Hindlimb muscle (tissue), 1 donor: ENCODE measurements at regions not wholly inside any gene's neighbourhood (a gene's known extent, or its start where the extent isn't known, plus 50 kb on each side); places are given as distances from the start of the nearest gene placed in this dataset.

Source experiments
- DNase-seq: peaks from one replicate; pipeline ENCODE4 v3.0.0-alpha.2; 2013

DNA sequence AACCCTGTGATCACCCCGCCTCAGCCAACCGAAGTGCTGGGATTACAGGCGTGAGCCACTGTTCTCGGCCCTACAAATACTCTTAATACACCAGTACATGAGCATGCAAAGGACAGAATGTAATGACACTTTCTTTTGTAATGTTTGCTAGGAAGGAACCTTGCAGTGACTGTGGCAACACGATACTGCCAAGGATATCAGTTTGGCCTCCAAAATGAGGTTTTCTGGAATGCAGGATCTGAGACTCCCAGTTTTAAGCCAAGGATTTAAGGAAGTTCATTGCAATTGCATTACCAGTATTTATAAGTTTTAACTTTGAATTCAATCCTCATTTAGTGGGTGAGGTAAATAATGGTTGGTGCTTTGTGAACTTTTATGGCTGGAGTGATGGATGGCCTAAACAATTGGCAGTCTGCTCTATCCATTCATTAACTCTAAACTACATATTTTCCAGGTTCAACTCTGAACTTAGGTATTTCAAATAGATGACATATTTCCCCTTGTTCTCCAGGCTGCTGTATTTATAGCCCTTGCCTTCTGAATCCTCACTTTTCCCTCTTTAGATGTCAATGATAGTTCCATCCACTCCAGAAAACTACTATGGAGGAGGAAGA, 330.3 kb downstream of the C11orf87 start:
- DNase-seq, result no peak

DNA sequence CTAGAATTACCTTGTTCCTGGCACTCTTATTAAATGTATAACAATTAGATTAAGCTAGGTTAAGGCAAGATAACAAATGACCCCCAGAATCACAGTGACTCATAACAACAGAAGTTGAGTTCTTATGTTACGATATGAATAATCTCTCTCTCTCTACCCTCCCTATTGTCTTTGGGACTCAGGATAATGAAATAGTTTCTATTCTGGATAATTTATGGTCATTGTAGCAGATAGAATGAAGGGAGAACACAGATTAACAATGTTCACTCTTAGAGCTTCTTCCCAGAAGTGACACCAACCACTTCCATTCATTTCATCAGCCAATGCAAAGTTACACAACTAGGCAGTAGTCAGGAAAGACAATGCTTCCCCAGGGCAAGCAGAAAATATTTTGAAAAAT, 334.5 kb downstream of the C11orf87 start:
- no peak for DNase-seq

DNA sequence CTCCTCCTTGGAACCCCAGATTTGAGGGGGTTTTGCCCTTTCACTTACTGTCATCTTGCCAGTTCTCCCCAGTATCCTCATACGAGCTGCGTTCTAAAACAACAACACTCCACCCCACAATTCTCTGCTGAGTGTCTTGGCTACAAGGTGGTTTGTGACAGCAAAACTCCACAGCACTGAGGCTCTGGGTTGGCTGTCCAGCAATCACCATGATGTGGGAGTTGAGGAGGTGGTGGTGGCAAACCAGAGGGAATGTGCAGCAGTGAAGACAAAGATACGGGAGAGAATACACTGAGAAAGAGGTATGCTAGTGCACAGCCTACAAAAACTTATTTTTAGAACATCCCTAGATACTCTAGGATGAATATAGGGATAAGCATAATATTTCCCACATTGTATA, 335.0 kb downstream of the C11orf87 start:
- DNase-seq, result no peak

DNA sequence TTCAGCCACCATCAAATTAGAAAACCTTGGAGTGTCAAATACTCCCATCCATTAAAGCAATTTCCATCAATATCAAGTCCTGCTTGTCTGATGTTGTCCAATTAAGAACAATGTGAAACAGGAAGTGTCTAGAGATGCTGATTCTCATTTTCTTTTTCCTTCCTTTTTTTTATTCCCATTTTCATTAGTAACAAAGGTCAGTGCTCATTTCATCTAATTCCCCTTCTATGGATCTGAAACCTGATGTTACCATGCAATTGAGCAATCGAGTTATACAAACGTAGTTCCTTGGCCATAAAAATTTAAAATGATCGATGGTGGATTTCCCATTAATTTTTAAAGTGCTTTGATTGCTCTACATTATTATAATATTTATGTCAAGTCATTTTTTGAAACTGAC, 330.6 kb upstream of the ZC3H12C start:
- no peak for DNase-seq

DNA sequence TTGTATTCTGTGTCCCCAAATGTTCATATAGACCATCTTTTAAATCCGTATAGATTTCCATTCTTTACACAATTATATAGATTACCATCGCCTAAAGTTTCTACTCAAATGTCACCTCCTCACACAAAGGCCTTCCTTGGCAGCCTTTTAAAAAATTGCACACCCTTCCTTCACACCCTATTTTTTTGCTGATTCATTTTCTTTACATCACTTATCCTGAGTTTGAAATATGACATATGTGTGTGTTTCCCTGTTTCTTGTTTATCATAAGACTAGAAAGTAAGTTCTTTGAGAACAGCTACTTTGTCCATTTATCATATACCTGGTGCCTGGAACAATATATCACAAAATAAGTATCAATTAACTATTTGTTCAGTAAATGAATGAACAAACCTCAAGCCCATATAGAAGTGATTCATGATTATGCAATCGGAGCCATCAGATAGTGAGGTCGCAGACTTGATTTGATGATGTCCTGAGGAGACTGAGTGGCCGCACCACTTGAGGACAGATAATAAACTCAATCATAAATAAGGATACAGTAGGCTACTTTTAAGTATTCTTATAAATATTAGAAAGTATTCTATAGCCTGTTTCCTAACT, 327.4 kb upstream of the ZC3H12C start:
- no peak for DNase-seq

DNA sequence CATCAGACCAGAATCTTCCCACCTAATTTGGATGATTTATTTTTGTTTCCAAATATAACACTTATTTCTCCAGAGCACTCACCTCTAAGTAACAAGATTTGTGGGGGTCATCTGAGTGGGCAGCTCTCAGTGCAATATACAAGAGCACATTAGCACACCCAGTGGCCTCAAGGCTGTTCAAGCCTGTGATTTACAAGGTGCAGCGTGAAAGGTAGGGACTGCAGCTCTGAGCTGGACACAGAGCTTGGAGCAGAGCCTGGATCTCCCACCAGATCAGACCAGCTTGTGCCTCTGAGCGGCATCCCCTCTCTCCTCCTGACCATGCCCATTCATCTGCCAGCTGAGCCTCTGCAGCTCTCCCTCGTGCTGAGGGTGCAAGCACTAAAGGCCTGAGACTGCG, 323.3 kb upstream of the ZC3H12C start:
- DNase-seq, result no peak

DNA sequence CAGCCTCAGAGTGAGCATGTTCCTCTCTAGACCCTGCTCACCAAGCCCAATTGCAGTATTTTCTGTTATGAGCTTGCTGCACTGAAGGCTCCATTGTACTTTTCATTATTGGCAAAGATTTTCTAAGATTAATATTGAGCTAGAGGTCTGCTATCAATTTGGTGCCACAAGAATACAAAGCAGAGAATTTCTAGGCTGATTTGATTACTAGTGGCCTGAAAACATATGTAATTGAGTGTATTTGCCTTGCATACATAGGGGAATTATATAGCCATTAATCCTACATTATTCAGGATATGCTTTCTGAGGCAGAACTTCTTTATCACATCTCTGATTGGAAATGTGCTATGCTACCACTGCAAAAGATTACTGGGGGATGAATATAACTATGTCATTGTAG, 322.9 kb upstream of the ZC3H12C start:
- DNase-seq, result no peak

DNA sequence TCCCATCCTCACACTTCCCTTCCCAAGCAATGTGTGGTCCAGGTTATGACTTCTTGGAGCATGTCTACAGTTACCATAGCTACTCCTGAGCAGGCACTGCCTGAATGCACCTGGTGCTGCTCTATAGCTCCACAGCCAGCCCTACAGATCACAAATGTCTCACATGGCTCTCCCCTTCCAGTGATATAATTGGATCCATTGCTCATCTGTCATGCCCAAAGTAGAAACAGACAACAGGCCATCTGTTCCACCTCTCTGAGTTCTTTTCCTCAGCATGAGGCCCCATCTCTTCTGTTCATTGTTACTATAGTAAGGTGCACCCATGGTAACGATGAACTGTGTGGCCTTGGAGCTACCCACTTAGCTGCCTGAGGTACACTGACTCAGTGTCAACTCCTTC, 320.3 kb upstream of the ZC3H12C start:
- DNase-seq, result no peak

DNA sequence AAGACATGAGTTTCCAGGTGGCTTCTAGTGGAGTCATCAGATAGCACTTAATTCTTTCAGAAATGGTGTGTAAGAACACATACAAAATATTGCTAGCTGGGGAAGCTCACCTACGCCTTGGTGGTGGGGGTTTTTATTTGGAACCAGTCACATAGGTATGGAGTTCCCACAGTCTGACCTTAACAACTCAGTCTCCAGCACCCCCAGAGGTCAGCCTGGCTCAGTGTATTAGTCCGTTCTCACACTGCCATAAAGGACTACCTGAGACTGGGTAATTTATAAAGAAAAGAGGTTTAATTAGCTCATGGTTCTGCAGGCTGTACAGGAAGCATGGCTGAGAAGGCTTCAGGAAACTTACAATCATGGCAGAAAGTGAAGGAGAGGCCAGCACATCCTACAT, 317.5 kb upstream of the ZC3H12C start:
- no peak for DNase-seq

DNA sequence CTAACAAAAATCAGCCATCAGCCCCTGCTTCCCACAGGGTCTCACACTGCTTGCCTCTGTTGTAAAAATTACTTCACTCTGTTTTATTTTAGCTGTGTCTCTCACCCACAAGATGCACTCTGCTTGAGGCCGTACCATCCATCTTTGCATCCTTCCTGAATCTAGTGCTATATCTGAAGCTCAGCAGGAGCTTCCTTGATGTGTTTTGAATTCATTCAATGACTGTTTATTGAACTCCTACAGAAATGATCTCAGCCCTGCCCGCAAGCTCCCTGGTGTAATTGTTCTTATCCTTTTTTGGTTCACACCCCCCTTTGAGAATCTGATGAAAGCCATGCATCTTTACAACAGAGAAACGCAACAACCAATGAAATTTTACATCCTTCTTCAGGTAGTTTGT, 310.2 kb upstream of the ZC3H12C start:
- no peak for DNase-seq

DNA sequence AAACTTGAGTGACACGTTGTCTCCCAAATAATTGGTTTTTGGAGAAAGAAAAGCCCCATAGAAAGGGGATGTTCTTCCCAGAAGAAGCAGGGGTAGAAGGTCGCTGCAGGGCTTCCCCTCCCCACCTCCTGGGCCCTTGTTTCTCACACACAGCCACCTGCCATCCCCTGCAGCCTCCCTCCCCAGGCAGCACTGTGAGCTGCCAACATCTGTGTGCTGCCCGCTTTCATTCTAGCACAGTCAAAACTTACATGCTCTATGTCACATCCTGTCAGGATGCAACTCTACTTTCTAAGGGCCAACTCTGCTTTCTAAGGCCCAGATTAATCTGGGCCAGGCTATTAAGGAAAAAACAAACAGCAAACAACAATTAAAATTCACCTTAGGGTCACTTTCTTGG, 309.4 kb upstream of the ZC3H12C start:
- no peak for DNase-seq

DNA sequence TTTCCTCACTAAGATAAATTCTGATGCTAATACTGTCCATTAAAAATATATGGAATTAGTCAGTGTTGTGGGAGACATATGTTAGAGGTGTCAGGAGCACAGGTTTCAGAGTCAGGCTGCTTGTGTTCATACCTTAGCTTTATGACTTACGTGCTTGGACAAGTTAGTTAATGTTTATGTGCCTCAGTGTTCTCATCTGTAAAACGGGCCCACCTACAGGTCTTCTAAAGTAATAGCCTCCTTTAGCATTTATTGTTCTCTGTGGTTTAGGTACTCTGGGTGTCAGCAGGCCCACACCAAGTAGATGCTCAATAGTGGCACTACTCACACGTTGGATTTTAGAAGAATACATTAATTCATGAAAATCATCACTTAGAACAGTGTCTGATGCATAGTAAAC, 308.7 kb upstream of the ZC3H12C start:
- DNase-seq, result no peak

DNA sequence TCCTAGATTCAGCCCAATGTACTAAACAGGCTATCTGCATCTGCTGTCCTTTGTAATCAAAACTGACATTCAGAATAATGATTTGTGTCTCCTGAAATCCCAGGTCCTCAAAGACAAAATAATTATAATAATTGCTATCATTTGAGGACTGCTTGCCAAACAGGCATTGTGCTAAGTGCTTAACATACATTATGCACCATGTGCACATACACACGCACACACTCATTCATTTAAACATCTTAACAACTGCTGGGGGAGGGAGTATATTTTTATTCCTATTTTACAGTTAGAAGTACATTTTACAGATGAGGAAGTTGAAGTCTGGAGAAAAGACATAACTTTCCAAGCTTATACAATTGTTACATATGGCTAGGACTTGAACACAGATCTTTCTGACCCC, 308.0 kb upstream of the ZC3H12C start:
- DNase-seq, result no peak

DNA sequence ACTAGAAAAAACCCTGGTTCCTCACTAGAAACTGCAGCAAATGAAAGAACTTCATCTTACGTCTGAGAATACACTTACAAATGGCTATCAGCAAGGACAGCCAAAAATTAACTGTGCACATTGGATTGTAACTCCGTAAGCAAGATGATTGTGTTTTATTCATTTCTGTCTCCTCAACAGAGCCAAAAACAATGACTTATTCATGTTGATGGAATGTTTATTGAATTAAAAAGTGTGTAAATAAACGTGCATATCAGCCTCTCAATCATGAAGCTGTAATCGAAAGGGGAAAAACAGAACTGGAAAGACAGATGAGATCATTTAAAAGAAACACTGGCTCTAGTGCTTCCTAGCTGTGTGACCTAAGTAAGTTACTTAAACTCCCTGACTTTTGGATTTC, 307.5 kb upstream of the ZC3H12C start:
- peak; percentile 43 for DNase-seq

DNA sequence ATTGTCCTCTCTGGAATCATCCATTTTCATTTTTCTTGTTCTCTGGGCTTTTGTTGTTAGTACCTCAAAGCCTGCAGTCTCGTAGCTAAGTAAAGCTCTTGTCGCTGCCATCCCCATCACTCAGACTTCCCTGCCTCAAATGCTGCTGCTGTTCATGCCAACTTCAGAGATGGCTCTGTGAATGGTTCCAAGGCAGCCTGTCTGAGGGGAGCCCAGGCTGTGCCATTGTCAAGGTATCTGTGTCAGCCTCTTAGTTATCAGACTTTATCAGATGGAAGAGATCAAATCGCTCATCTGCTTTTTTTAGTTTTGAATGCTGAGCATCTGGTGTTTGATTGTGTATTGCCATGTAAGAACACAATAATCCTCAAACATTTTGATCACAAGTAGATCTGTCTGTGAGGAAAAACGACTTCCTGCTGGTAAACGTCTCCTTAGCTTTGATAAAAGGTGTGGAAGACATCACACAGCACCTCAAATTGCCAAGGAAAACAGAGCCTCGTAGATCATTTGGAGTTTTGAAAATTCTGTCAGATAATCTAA, 304.2 kb upstream of the ZC3H12C start:
- DNase-seq, result no peak

DNA sequence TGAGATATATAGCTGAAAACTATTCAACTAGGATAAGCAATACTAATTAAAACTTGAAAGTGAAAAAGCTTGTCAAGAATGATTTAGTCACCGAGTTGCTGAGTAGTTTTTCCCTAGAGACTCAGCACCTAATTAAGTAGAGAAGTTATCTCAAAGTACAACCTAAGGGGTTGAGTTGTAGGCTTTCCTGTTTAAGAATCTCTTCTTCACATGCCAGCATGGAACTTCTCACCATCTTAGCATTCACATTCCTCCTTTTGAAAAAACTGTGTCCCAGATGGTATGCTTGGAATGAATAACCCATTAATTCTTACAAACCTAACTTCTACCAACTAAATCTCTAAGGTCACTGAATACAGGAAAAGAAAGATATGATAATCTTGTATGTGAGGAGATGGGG, 303.3 kb upstream of the ZC3H12C start:
- no peak for DNase-seq

DNA sequence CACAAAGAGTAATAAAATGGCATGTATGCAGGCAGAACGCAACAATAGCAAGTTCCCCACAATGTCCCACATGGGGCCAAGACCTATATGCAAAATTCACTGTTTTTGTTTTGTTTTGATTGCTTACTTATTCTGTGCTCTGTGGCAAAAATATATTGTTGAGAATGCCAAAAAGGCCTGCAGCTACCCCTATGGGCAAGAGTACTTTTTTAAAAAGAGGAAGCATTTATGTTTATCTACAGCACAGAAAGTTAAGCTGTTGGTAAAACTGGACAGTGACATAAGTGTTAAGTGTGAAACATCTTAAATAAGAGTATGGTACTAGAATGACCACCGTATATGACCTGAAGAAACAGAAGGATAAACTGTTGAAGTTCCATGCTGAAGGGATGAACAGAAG, 301.9 kb upstream of the ZC3H12C start:
- no peak for DNase-seq

DNA sequence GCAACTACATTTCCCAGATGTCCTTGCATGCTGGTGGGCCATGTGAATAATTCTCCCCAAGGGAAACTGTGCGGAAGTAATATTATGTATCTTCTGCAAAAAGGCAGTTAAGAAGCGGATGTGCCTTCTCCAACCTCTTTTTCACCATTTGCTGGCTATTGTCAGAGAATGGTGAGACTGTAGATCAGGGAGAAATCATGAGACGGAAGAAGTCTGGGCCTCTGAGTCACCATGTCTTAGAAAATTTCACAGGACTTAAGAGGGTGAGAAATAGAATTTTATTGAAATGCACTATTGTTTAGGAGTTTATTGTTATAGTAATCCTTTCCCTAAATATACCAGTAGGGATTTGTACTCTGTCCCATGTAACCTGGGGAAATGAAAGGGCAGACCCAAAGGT, 298.7 kb upstream of the ZC3H12C start:
- DNase-seq, result no peak

DNA sequence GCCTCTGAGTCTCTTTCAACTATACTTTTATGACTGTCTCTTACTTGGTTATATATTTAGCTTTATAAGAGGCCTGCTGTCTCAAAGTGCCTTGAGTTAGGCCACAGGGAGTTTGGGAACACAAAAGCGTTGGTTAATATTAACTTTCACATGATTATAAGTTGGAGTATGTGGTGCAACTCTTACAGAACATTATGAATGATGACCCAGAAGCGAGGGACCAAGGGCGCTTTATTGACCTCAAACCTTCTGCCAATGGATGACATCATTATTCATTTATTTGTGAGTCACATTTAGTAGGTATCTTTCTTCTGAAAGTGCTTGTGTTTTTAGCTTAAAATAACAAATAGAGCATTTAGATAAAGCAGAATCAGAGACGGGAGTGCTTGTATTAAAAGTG, 298.0 kb upstream of the ZC3H12C start:
- no peak for DNase-seq

DNA sequence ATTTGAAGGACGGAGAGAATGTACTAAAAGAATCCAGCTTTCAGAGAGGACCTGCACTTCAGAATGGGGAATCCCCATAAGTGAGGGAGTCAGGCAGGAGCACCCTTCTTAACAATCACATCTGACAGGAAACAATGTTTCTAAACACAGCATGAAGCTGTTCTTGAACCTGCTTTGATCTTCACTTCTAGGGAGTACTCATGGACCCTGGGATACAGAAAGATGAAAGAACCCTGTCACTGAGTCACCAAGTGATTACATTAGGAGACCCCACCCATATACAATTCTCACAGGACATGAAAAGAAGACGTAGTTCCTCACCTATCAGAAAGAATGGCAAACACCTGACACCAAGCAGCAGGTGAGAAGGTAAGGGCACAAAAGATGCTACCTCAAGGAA, 296.9 kb upstream of the ZC3H12C start:
- DNase-seq, result no peak

DNA sequence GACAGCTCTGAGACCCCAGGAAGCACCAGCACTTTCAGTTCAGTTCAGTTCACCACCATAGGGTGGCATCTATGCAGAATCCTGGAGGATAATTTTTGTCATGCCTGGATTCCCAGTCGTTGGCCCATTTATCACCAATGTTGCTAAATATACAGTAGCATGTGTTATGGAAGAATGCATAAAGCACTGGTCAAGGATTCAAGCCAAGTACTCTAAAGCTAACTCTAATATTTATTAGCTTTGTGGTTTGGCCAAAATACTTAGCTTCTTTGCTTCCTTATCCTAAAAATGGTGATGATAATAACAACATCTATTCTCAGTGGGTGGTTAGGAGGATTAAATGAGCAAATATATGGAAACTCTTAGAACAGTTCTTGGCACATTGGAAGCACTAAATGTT, 294.7 kb upstream of the ZC3H12C start:
- DNase-seq, result no peak

DNA sequence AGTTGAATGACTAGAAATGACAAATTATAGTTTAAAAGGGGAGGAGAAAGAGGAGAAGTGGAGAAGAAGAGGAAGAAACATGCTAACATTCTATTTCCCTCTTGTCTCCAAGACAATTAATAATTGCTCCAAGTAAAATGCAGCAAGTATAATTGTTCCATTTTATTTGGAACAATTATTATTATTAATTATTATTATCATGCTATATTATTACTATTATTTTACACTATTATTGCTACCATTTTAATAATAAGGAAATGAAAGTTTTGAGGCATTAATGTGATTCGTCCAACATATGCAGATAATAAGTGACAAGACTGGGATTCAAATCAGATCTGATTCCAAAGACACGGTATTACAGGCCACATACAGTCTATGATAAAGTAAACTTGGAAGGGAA, 293.6 kb upstream of the ZC3H12C start:
- DNase-seq, result no peak

DNA sequence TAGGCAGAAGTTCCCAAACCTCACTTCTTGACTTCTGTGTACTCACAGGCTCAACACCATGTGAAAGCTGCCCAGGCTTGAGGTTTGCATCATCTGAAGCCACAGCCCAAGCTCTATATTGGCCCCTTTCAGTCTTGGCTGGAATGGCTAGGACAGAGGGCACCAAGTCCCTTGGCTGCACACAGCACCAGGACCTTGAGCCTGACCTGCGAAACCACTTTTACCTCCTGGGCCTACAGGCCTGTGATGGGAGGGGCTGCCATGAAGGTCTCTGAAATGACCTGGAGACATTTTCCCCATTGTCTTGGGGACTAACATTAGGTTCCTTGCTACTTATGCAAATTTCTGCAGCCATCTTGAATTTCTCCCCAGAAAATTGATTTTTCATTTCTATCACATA, 288.3 kb upstream of the ZC3H12C start:
- DNase-seq, result no peak

DNA sequence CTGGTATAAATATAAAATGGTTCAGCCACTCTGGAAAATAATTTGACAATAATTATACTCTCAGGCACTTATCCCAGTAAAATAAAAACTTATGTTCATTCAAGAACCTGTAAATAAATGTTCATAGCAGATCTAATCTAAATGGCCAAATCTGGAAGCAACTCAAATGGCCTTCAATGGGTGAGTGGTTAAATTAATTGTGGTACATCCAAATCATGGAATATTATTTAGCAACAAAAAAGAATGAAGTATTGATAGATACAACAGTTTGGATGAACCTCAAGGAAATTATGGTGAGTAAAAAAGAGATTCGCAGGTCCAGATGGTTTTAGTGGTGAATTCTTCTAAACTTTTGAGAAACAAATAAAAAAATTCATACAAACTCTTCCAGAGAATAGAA, 287.0 kb upstream of the ZC3H12C start:
- DNase-seq, result no peak

DNA sequence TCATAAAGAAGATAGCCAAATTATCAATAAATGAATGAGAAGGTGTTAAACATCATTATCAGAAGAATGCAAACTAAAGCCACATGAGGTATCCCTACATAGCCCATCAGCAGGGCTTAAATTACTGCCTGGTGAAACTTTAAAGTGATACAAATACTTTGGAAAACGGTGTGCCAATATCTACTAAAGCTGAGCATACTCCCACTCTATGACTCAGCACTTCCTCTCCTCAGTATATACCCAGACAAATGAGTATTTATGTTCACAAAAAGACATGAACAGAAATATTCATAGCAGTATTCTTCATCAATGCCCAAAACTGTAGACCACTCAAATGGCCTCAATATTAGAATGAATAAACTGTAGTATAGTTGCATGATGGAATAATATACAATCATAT, 284.6 kb upstream of the ZC3H12C start:
- no peak for DNase-seq
